Stromal cell of bone marrow (primary cell): ENCODE measurements at regions not wholly inside any gene's neighbourhood (a gene's known extent, or its start where the extent isn't known, plus 50 kb on each side); places are given as distances from the start of the nearest gene placed in this dataset.
A peak's percentile ranks its signal among the peaks of the same experiment; 100 is the strongest.

Experiments
- DNase-seq: peaks from one replicate; pipeline ENCODE4 v3.0.0-alpha.2; 2012; ENCODE audit warnings: low read depth

GRCh38 chr13:30845297-30846214 lies 60.5 kb upstream of the MEDAG start:
- DNase-seq: no peak

GRCh38 chr13:30846311-30846710 lies 59.8 kb upstream of the MEDAG start:
- DNase-seq: no peak

- no peak for DNase-seq
These were observed 59.2 kb upstream of the MEDAG start for GRCh38 chr13:30846866-30847265.

GRCh38 chr13:30847650-30848307 lies 58.3 kb upstream of the MEDAG start:
- DNase-seq: peak; percentile 100

GRCh38 chr13:30848332-30849027 lies 57.6 kb upstream of the MEDAG start:
- DNase-seq: no peak

- no peak for DNase-seq
These were observed 56.5 kb upstream of the MEDAG start for GRCh38 chr13:30849611-30850010.

- DNase-seq: no peak
These were observed 55.7 kb upstream of the MEDAG start for GRCh38 chr13:30850204-30850866.

GRCh38 chr13:30850867-30851211 lies 55.2 kb upstream of the MEDAG start:
- no peak for DNase-seq

GRCh38 chr13:30851697-30852096 lies 54.4 kb upstream of the MEDAG start:
- no peak for DNase-seq

GRCh38 chr13:30855569-30855968 lies 50.5 kb upstream of the MEDAG start:
- DNase-seq: no peak

- DNase-seq: no peak
These were observed 49.9 kb upstream of the MEDAG start for GRCh38 chr13:30856005-30856790.
